Astrocyte (in vitro differentiated cells and primary cell): ENCODE measurements at regions not wholly inside any gene's neighbourhood (a gene's known extent, or its start where the extent isn't known, plus 50 kb on each side); places are given as distances from the start of the nearest gene placed in this dataset.

Source experiments
- EZH2 ChIP-seq: IDR thresholded peaks from 2 replicates; pipeline ENCODE4 v1.6.1; 2012; ENCODE audit warnings: mild to moderate bottlenecking, low read length, inconsistent platforms; ENCODE audit not compliant: insufficient read depth
- TF ChIP-seq, protein P1 (sequence below): IDR thresholded peaks from 2 replicates; pipeline ENCODE4 v1.5.1; 2011; ENCODE audit warnings: low read depth, mild to moderate bottlenecking, inconsistent platforms, low read length, moderate library complexity; ENCODE audit not compliant: insufficient read depth

- TF ChIP-seq, protein P1, sequence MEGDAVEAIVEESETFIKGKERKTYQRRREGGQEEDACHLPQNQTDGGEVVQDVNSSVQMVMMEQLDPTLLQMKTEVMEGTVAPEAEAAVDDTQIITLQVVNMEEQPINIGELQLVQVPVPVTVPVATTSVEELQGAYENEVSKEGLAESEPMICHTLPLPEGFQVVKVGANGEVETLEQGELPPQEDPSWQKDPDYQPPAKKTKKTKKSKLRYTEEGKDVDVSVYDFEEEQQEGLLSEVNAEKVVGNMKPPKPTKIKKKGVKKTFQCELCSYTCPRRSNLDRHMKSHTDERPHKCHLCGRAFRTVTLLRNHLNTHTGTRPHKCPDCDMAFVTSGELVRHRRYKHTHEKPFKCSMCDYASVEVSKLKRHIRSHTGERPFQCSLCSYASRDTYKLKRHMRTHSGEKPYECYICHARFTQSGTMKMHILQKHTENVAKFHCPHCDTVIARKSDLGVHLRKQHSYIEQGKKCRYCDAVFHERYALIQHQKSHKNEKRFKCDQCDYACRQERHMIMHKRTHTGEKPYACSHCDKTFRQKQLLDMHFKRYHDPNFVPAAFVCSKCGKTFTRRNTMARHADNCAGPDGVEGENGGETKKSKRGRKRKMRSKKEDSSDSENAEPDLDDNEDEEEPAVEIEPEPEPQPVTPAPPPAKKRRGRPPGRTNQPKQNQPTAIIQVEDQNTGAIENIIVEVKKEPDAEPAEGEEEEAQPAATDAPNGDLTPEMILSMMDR: no peak
- TF ChIP-seq EZH2: no peak
These were observed 289.2 kb upstream of the DPYD start for GRCh38 chr1:98210064-98210463.
